ENCODE measurements at regions not wholly inside any gene's neighbourhood (a gene's known extent, or its start where the extent isn't known, plus 50 kb on each side); places are given as distances from the start of the nearest gene placed in this dataset.

GRCh38 chr2:139293992-139294548 lies 513.9 kb upstream of the NXPH2 start:
- TF ChIP-seq EZH2 (IDR thresholded peaks at IDR 0.05; ENCODE audit: borderline replicate concordance, insufficient read depth, low read length, poor library complexity, severe bottlenecking) (no peak), RAD21 (conservative IDR thresholded peaks at IDR 0.05) (no peak)
